ENCODE measurements at regions not wholly inside any gene's neighbourhood (a gene's known extent, or its start where the extent isn't known, plus 50 kb on each side); places are given as distances from the start of the nearest gene placed in this dataset.

DNA sequence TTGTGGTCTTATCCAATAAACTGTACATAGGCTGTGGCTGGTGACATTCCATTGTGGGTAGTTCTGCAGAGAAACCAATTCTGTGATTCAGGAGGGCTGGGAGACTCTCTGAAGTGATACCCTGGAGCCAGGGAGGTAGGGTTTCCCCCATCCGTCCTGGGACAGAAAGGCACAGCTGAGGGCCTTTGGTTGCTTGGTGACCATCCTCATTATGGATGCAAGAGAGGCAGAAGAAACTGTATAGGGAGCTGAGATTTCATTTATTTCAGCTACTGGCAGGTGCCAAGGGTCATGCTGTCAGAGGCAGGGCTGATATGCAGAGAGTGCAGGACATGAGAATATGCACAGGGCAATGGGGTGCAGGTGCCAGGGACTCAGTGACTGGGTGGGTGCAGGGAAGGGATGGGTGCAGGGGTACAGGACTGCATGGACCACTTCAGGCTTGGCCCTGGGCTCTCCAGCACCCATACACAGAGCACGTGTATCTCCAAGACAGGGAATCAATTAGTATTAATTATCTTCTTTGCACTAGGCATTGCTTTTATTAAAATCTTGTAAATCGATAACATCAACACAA lies 236.5 kb downstream of the ICE1 start:
- DNase-seq, result no peak

DNA sequence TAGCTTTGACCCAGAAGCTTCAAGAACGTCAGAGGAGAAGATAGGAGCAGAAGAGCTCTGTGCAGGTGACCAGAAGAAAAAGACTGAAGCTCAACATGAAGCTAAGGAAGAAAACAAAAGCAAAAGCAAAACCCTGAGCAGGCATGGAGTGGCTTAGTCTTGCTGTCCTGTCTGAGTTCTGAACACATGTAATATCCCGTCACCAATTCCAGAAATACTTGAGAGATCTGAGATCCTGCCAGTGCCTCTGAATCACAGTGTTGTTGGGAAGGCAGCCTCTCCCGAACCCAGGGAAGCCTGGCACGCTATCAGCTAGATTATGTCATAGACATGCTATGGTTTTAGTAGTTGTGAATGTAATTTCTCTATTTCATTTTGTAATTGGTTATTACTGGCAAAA lies 235.7 kb downstream of the ICE1 start:
- DNase-seq, result no peak

DNA sequence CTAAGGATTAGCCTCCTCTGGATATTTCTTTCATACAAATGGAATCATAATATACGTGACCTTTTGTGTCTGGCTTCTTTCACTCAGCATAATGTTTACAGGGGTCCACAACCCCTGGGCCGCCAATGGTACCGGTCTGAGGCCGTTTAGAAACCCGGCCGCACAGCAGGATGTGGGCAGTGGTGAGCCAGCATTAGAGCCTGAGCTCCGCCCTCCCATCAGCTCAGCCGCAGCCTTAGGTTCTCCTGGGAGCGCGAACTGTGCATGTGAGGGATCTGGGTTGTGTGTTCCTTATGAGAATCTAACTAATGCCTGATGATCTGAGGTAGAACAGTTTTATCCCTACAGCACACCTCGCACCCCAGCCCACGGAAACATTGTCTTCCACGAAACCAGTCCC lies 229.7 kb downstream of the ICE1 start:
- no peak for DNase-seq

DNA sequence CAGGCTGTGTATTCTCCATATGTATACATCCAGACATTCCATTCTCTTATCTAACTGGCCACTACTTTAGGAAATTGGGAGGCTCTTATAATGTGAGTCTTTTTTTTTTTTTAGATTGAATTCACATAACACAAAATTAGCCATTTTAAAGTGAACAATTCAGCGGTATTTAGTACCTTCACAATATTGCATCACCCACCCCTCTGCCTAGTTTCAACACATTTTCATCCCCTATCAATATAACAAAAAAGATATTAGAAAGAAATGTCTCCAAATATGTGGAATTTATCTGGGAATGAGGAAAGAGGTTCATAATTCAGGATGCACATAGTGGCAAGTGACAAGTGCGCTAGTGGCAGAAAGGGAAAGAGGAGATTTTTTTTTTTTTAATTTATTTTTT lies 228.5 kb downstream of the ICE1 start:
- no peak for DNase-seq

DNA sequence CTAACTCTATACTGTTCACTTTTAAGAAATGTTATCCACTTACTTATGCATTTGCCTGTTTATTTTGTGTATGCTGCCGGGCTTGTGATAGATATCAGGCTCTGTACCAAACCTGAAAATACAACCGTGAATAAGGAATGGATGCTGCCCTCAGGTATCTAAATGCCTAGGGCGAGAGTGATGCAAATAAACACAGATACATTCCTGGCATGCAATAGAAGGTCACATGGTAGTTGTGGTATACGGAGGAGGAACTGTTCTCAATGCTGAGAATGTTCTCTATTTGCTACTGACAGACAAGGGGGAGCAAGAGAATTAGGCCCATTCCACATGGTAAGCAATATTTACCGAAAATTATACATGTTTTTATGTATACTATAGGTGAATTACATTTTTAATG lies 227.8 kb downstream of the ICE1 start:
- DNase-seq, result no peak

DNA sequence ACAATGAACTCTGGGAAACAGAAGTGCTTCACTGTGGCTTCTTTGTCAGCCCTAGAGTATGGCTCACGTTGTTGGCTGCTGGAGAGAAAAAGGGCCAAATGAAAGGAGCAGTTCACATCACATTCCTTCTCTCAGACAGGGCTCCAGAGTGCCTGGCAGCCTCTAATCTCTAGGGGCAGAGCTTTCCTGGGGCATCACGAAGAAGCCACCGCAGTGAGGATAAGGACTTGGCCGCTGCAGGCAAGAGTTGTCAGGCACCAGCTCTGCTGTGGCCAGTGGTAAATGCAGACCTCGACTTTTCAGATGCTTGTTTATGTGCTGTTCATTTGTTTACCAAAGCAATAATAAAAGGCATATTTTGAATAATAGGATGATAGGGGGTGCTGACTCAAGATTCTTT lies 227.2 kb downstream of the ICE1 start:
- no peak for DNase-seq

DNA sequence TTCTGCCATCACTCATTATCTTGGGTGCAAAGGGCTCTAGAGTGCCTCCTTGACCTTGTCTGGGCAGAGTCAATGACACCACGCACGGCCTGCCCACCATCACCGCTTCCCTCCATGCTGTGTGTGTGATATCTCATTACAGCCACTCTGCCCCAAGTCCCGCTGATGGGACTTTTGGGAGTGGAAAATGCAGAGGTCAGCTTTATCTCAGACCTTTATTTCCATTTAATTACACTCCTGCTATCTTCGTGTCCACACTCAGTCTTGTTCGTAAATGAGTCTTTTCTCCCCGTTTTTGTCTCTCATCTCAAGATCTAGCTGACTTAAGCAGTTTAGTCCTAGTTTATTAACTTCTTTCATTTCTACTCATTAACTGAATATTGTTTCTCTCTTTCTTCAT lies 226.2 kb downstream of the ICE1 start:
- no peak for DNase-seq

DNA sequence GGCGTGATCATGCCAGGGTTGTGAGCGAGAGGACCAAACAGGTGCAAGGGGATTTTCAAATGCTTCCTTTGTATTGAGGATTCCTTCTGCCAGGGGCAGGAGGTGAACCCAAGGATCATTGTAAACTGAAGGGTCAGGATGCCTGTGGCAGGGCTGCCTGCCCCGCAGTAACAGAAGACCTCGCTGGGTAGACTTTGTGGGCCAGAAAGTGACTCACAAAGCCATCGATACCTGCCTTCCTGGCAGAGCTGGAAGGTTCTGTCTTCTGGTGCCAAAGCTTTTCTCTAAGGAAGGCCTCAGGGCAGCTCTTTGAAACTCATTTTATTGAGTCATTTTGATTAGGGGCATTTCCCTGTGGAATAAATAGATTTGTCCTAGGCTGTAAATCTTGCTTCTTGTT lies 223.4 kb downstream of the ICE1 start:
- no peak for DNase-seq

DNA sequence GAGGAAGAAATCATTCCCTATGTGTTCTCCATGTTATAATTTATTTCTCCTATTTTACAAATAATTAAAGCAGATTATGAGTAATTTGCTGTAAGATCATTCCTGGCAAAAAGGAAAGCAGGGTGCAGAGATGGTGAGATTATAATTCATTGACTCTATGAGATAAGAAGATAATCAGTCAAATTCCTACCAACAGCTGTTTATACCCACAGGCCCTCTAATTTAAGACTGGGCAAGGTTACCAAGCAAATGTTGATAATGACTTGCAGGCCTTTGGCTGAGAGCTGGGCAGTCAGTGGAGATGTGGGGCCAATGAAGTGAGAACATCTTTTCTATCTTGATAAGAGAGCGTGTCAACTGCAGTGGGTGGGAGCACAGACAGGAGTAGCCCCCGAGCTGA lies 222.7 kb downstream of the ICE1 start:
- no peak for DNase-seq

DNA sequence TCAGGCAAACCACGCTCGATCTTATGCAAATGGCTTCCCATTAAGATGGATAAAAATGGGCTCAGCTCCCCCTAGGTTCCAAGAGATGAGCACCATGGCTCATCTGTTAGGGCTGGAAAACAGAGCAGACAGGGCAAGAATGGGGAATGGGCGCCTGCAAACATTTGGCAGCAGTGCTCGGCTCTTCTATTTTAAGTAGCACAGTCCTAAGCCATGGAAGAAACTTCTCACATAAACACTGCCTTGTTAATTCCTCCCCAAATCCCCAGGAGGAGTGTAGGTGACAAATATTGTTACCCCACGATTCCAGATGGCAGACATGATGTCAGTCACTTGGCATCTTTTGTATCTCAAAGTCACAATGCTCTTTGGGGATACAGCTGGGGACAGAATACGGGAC lies 221.8 kb downstream of the ICE1 start:
- DNase-seq, result no peak

DNA sequence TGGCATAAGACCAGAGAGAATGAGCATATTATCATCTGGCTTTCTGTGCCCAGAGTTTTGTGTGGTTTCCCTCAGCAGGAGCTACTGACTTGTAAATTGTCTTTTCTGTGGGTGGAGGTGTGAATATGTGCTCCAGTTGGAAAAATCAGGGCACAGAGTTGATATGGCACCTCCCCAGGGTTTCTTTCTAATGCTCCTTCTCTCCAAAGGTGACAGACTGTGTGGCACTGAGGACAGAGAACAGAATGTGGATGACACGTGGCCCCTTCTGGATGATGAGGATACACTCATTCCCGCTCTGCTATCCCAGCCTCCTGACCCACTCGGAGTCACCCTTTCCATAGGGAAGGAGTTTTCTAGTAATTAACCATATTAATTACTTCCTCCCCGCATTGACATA lies 221.0 kb downstream of the ICE1 start:
- no peak for DNase-seq

DNA sequence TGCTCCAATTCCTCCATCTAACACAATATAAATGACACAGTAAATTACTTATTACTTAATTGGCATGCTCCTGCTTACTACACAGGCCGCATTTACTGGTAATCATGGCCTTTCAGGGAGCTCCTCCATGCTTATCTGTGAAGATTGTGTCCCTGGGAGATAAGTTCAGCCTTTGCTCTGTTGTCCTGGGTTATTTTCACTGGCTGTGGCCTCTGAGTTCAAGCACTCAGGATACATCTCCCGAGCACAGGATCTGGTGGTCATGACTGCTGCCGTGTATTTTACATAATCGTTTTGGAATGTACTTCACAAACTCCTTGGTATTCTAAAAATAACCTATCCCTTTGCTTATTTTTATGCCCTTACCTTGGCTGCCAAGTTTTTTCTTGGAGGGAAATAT lies 215.7 kb downstream of the ICE1 start:
- no peak for DNase-seq

DNA sequence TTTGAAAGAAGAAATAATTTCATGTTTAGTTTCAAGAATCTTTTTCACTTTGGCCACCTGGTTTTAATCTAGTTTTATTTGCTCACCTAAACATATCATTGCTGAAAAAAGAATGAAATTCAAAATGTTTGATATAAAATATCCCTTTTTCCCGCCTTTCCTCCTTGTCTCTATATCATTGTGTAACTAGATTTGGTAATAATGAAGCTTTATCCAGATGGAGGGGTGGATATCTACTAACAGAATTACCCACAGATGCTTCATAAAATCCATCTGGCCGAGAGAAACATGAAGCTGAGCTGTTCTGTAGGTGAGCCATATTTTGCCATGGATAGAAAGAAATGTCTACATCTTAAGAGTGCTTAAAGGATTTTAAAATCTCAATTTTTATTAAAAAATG lies 214.7 kb downstream of the ICE1 start:
- no peak for DNase-seq

DNA sequence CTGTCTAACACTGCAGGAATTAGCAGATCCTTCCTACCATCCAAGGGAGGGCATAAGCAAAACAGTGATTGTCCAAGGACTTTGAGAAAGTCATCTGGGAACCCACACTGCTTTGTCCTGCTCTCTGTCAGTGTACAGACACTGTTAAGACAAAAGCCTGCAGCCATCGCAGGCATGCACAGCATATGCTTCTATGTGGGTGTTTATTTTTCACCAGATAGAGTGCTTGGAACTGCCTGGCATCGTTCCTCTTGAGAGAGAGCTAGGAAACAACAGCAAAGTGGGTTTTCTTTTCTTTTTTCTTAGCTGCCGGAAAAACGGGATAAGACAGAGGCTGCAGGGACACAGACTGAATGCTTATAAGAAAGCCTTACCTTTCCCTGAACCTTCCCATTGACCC lies 212.3 kb downstream of the ICE1 start:
- no peak for DNase-seq

DNA sequence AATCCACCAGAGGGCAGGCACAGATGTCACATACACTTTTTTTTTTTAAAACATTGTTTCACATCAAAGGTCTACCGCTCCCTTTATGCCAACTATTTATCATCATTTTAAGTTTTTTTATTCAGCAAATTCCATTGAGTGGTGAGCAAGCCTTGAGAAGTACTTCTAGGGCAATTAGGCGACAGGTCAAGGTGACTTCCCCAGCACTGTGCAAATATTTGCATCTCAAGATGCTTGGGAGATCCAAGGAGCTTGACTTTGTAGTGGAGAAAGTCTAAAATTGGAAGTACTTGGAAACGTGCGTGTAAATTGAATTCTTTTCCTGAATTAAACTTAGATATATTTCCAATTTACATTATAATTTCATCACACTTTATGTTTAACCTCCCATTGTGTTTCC lies 211.1 kb downstream of the ICE1 start:
- DNase-seq, result no peak

DNA sequence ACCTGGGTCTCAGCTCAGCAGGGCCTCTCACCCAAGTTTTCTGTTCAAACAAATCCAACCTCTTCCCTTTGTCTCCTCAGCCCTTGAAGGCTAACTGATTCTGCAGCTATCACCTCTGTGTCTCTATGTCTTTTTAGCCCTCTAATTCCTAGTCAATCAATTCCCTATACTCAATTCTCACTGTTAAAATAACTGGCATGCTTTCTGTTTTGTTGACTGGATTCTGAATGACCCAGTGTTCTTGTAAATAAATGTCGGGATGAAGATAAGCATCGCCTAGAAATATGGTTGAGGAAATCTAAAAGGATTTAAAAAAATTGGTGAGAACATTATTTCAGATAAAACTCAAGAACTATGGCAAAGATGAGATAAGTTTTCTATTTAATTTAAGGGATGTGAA lies 210.2 kb downstream of the ICE1 start:
- DNase-seq, result no peak

DNA sequence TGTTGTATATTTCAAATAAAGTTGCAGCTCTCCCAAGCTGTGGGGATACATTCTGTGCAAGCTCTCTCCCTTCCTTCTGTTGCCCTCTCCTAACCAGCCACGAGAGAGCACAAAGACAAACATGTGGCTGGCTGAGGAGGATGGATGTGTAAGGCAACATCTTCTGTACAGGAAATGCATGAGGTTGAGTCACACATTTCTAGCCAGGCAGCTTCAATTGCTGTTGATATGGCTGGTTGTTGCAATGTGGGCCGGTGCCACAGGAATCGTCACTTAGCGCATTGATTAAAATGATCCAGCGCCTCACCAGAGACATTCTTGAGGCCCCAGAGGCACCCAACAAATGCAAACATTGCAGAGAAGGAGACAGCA lies 207.1 kb downstream of the ICE1 start:
- DNase-seq, result no peak

DNA sequence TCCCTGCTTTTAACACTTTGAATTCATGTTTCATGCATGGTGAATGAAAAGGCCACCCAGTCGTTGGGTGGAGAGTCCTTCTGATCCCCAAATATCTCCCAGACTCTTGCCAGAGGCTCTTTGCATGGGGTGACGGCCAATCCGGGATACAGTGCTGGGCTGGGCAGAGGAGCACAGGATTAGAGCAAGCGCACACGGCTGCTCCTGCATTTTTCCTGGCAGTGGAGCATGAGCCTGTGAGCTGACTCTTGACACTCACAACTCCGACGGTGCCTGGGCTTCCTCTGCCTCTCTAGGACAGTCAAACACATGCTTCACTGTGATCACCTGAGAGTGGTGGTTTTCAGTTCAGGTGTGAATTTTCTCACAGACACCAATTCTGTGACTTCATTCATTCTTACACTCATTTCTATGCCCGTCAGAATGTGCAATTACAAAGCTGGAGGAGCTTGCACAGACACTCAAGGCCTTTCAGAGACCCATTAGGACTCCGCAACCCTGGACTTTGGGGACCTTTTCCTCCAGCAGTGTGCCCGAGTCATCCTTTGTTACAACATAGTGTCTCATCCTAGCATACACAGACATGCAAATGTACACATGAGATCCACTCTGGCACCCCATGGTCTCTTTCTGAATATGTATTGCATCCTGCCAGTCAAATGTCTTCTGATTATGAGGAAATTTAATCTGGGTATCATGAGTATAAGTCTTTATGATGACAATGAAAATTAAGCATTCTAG lies 206.6 kb downstream of the ICE1 start:
- no peak for DNase-seq

DNA sequence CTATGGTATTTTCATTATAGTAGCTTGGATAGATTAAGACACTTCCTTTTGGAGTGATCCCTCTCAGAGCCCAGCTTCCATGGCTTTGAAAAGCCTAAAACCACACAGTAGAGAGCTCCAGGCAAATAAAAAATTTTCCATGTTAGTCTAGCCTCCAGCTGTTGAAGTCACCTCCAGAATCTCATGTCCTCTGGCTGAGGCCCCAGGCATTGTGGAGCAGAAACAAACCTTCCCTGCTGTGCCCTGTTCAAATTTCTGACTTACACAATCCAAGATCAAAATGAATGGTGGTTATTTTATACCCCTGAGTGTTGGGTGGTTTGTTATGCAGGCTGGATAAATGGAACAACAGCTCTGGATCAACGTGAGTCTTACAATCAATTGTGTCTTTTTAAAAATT lies 203.9 kb downstream of the ICE1 start:
- no peak for DNase-seq

DNA sequence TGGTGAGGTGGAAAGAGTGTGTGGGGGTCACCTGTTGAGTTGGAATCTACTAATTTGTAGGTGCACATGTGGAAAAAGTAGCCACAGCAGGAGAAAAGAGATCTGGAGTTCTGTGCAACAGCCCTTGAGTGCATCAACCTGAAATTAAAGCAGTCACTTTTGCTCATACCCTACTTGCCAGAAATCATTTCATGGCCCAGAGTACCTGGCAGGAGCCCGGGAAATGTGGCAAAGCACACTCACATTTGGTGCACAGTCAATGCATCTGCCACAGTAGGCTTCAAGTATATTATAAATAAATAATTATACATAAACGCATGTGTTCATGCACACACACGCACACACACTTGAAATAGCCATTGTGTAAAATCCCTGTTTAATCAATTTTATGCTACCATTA lies 203.0 kb downstream of the ICE1 start:
- no peak for DNase-seq

DNA sequence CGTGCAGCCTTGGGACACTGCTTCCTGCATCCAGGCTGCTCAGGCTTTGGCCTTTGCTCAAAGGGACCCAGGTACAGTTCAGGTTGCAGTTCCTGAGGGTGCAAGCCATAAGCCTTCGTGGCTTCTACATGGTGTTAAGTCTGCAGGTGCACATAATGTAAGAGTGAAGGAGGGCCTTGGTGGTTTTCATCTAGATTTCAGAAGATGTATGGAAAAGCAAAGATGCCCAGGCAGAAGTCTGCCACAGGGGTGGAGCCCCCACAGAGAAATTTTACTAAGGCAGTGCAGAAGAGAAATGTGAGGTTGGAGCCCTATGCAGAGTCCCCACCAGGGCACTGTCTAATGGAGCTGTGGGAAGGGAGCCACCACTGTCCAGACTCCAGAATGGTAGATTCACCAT lies 200.9 kb downstream of the ICE1 start:
- DNase-seq, result no peak

DNA sequence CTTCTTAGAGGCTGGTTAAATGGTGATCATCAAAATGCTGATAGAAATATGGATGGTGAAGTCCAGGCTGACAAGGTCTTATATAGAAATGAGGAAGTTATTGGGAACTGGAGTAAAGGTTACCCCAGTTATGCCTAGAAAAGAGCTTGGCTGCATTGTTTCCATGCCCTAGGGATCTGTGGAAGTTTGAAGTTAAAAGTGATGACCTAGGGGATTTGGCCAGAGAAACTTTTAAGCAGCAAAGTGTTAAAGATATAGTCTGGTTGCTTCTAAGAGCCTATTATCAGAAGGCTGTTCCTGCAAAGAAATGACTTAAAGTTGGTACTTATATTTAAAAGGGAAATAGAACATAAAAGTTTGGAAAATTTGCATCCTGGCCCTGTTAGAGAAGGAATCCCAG lies 200.3 kb downstream of the ICE1 start:
- DNase-seq, result no peak

DNA sequence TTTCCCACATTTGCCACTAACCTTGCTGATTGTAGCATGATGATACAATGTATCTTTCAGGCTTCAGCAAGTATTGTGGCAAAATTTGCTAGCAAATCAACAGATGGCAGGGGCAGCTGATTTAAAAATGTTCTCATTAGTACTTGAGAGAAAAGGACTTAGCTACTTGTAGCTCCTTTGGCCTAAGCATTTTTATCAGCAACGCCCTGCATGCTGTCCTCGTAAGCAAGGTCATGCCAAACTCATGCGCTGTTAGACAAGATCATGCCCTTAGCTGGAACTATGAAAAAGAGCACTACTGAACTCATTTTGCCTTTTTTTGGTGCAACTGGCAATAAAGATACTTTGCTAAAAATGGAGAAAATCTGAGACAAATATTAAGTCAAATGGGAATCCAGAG lies 197.1 kb downstream of the ICE1 start:
- DNase-seq, result no peak

DNA sequence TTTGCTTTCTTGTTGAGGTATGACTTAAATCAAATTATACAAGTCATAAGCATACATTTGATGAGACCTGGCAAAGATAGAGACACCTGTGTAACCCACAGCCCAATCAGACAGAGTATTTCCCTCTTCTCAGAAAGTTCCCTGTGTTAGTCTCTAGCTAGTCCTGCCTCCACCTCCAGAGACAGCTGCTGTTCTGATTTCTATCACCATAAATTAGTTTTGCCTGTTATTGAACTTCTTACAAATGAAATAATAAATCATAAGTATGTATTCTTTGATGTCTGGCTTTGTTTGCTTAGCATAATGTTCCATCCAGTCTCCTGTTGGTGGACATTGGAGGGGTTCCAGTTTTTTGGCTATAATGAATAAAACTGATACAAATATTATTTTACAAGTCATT lies 194.5 kb downstream of the ICE1 start:
- no peak for DNase-seq

DNA sequence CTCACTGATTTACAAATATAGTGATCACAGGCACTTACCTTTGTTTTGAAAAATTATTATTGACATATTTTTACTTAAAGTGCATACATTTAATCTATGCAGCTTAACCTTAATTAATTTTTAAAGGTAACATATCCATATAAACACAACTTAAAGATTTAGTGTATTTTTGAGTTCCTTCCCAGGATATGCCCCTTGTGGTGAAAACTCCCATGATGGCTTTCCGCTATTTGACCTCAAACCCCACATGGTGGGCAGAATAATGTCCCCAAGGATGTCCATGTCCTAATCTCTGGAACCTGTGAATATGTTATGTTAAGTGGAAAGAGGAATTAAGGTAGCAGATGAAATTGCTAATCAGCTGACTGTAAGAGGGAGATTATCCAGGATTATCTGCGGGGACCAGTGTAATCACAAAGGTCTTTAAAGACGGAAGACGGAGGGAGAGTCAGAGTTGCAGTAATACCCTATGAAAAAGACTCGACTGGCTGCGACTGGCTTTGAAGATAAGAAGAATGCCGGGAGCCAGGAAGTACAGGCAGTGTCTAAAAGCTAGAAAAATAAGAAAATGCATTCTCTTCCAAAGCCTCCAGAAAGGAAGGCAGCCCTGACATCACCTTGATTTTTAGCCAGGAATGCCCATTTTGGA lies 193.9 kb downstream of the ICE1 start:
- DNase-seq, result no peak
